GM21717 (cell line): ENCODE measurements at regions not wholly inside any gene's neighbourhood (a gene's known extent, or its start where the extent isn't known, plus 50 kb on each side); places are given as distances from the start of the nearest gene placed in this dataset.
"Not testable (repeated sequence)": the region's sequence is repeated elsewhere in the genome, so short reads cannot be mapped to it uniquely, and the experiment has no call there.

Source experiments
- ATAC-seq: cut with Tn5 transposase; IDR thresholded peaks from one replicate; pipeline ENCODE4 v1.9.1; 2021; ENCODE audit warnings: mild to moderate bottlenecking, moderate library complexity; ENCODE audit not compliant: unreplicated experiment

DNA sequence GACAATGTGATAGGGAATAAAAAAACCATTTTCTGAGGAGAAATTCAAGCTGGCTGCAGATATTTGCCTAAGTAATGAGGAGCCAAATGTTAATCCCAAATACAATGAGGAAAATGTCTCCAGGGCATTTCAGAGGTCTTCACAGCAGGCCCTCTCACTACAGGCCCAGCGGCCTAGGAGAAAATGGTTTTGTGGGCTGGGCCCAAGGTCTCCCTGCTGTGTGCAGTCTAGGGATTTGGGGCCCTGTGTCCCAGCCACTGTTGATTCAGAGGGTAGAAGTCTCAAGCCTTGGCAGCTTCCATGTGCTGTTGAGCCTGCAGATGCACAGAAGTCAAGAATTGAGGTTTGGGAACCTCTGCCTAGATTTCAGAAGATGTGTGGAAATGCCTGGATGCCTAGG lies 778.7 kb downstream of the CENPC start:
- ATAC-seq = no peak

DNA sequence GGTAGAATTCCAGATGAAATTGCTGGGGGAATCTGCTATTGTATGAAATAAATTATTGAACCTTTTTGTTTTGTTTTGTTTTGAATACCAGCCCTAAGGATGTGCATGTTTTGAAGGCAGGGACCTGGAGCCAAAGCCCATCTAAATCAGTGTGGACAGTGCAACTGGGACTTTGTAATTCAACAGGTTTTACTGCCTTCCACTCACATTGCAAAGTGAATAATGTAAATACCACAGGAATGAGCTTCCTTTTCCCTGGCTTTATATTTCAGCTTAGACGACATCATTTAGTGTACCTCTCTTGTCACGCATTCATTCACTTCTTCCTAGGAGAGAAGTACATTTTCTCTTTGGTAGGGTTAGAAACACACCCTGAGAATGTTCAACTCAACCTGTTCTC lies 795.0 kb downstream of the CENPC start:
- ATAC-seq = no peak

DNA sequence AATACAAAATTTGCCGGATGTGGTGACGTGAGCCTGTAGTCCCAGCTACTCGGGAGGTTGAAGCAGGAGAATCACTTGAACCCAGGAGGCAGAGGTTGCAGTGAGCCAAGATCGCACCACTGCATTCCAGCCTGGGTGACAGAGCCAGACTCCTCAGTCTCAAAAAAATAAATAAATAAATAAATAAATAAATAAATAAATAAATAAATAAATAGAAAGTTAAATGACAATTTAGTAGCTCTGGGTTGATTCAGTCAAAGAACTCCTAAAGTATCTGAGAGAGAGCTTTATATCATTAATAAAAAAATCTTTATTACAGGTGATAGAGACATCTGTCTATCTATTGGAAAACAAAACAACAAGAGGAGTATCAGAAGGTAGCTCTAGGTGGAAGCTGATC lies 798.4 kb downstream of the CENPC start:
- ATAC-seq = not testable (repeated sequence)

DNA sequence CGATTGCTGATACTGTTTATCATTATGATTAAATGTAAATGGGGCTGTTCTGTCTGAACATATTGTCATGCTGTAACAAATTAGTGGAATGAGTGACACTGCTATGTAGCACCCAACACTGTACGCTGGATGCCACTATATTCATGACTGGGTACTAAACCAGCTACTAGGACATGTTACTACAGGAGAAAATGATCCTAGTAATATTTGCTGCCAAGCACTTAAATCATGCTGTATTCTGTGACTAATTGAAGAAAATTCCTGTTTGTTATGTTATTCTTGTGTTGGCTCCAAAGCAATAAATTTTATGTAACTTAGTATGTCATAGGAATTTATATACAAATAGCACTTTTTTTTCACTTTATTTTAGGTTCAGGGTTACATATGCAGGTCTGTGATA lies 804.2 kb downstream of the CENPC start:
- no peak for ATAC-seq

DNA sequence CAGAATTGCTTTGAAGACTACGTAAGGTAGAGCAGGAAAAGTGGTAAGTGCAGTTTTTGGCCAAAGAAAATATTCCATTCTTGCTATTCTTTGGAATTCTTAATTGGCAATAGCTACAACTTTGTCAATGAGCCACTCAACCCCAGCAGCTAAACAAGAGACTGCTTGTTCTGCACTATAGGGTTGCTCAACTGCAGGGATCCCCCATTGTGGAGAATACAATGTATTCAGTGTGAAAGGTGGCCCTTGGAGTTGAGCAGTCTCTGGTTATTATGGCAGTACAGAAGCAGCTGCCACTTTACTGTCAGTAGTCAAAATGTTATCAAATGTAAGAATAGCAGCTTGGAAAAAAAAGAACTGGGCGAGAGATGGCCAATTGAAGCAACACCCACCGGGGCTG lies 808.7 kb downstream of the CENPC start:
- no peak for ATAC-seq

DNA sequence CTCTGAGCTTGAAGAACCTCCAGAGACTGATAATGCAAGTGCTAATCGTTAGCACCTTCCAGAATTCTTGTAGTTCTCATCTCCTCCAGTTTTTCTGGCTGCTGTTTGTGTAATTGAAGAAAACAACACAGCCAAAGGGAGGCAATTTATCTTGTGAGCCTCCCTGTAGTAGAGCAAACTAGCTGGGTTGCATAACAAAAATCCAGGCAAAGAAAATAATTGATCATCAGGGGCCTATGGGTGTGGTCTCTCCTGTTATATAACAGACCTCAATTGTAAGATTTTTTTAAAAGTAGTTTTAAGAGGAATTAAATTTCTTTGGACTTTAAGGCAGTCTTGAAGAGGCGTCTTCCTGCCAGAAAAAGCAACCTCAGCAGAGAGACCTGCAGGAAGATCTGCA lies 817.0 kb downstream of the CENPC start:
- no peak for ATAC-seq

DNA sequence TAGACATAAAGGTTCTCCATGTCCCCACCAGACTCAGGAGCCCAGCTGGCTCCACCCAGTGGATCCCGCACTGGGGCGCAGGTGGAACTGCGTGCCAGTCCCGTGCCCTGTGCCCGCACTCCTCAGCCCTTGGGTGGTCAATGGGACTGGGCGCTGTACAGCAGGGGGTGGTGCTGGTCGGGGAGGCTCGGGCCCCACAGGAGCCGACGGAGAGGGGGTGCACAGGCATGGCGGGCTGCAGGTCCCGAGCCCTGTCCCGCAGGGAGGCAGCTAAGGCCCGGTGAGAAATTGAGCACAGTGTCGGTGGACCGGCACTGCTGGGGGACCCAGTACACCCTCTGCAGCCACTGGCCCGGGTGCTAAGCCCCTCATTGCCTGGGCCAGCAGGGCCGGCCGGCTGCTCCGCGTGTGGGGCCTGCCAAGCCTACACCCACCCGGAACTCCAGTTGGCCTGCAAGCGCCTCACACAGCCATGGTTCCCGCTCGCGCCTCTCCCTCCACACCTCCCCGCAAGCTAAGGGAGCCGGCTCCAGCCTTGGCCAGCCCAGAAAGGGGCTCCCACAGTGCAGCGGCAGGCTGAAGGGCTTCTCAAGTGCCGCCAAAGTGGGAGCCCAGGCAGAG lies 832.9 kb downstream of the CENPC start:
- not testable (repeated sequence) for ATAC-seq

DNA sequence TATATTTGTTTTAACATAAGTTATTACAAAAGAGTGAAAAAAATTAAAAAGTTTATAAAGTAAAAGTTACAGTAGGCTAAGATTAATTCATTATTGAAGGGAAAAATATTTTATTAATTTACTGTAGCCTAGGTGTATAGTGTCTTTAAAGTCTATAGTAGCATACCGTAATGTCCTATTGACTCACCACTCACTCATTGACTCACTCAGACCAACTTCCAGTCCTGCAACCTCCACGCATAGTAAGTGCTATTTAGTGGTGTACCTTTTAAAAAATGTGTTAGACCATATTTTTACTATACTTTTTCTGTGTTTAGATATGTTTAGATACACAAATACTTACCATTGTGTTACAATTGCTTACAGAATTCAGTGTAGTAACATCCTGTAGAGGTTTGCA lies 841.1 kb downstream of the CENPC start:
- no peak for ATAC-seq

DNA sequence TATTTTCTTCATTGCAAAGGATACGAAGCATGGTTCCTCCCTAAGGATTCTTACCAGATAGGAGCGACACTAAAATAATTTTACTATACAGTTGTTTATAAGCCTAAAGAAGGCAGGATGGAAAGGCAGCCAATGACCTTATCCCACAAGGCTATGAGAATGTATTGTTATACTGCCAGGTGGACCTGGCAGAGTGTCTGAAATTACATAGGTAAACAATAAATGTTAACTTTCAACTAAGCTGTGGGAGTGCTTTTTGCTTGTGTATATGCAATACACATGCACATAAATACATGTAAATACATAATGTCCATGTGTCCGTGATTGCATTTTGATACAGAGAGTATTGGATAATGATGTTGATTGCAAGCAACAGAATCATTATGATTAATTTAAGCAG lies 850.6 kb downstream of the CENPC start:
- ATAC-seq = no peak

DNA sequence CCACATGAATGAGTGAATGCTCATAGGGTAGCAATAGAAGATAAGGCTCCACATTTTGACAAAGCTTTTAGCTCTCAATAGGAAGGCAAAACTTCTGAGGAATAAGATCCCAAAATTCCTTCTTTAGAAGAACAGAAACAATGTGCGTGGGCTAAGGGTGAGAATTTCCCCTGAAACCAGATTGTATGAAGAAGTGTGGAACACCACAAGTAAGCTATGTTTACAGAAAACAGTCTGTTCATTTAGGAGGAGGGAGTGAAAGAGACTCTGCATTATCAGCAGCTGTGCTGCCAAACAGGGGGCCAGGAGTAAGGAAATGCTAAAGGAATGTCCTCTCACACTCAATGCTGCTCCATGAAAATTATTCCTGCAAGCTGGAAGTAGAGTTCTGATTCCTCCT lies 851.6 kb downstream of the CENPC start:
- no peak for ATAC-seq

DNA sequence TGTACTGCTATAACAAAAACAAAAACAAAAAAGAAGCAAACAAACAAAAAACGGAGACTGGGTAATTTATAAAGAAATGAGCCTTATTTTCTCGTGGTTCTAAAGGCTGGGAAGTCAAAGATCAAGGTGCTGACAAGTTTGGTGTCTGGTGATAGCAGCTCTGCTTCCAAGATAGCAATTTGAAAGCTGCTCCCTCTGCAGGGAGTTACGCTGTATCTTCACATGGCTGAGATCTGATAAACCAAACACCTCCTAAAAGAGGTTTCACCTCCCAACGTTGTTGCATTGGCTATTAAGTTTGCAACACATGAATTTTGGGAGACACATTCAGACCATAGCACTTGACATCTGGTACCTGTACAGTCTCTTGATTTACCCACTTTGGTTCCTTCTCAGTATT lies 854.2 kb downstream of the CENPC start:
- ATAC-seq = no peak

DNA sequence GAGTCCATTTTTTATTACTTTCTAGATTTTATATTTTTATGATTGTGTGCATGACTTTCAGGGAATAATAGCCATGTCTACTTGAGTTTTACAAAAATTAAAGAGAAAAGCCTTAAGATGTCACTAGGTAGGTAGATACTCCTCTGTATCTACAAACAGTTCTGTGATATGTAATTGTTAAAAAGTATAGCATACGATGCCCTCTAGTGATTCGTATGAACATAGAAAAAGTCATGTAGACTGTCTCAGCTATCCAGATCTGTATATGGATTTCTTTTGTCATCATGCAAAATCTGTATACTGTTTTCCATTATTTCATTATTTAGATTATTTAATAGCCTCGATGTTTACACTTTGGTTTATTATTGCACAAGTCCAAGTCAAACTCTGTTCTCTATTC lies 856.6 kb downstream of the CENPC start:
- ATAC-seq = no peak

DNA sequence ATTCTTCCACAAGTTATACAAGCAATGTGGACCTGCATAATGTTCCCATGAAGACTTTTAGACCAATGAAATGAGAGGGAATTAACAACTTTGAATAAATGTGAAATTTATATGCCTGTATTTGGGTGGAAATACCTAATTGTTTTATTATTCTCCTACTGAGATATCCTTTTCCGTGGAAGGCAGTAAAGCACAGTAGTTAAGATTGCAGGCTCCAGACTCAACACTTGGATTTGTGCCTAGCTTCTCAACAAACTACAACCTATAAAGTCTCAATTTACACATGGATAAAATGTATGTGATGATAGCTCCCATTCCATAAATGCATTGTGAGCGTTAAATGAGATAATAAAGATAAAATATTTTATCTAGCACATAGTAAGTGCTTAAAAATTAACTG lies 857.8 kb downstream of the CENPC start:
- no peak for ATAC-seq

DNA sequence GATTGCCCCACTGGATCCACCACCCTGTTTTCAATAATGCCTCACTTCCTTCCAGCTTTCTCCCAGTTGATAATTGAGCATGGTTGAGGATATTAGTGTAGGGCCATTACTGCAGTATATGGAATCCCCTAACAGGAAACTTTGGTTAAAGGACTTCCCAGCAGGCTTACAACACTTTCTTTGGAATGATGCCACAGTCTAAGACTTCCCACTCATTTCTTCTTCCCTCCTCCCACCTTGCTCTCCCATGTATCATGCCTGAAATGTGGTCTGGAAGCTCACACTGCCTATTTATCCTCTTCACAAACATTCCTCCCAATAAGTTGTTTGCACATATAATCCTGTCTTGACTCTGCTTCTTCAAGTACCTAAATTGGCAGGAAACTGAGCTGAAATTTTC lies 863.3 kb downstream of the CENPC start:
- ATAC-seq = no peak

DNA sequence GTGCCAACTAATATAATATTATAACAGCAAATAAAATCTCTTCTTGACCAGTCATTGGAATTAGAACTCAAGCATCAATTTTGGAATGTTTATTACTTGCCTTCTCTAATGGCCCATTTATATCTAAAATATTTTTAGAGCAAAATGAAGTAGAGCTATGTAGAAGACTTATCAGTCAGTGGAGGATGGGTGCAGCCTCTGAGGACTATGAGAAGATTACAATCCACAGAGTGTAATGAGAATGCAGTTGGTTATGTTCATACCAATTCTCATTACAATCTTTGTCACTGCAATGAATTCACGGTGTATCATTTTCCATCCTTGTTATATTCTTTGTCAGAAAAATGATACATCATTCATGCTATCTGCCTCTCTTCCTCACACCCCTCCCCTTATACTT lies 878.1 kb downstream of the CENPC start:
- ATAC-seq = no peak

DNA sequence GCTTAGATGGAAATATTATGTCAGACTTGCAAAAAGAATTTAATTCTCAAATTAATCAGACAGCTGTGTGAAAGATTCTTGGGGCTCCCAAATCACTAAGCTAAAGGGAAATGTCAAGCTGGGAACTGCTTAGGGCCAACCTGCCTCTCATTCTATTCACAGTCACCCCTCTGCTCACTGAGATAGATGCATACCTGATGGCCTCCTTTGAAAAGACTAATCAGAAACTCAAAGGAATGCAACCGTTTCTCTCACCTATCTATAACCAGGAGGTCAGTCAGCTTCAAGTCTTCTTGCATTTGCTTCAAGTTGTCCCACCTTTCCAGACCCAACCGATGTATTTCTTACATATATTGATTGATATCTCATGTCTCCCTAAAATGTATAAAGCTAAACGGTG lies 882.7 kb downstream of the CENPC start:
- no peak for ATAC-seq

DNA sequence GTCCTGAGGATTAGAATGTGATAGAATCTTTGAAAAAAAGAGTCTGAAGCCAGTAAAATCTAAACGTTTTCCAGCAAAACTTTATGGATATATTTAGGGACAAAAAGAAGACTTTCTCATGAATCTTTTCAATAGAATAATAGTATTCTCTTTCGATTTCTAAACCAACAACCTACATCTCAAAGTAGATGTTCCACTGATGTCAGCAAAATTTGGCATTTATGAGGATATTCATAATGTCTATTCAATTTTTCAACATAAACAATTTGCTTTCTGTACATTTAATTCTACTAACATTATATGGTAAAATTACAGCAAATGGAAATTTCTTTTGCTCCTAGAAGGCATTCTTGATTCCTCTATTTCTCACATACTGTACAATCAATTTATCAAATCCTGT lies 886.5 kb downstream of the CENPC start:
- no peak for ATAC-seq

DNA sequence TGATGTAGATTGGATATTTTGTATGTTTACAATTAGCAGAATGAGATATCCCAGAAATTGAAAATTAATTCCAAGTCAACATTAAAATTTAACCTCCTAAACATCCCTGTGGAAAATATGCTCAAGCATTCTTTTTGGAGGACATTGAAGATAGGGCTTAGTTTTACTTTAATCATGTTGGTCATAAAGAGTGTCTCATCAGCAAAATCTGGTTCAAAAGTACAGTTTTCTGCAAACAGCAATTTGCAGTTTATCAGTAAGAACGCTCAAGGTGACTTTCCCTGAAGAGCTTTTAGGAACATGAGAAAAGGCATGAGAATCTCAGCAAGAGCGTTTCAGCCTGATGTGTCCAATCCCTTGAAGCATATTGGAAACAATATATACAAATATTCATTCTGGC lies 889.8 kb downstream of the CENPC start:
- no peak for ATAC-seq

DNA sequence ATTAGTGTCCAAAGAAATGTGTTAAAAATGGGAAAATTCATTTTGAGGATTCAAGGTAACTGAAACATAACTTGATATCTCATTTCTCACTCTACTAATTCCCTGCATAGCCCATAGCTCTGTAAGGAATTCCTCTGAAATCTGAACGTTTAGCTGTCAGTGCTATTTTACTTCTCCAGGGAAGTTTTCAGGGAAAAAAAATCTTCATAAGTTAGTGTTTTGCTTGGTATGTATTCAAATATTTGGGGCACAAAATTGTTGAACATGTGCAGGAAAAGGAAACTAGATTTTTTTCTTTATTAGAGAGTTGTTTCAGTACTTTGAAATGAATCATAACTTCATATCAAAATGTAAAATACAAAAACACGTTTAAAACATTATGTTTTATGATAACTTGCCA lies 891.4 kb downstream of the CENPC start:
- ATAC-seq = no peak

DNA sequence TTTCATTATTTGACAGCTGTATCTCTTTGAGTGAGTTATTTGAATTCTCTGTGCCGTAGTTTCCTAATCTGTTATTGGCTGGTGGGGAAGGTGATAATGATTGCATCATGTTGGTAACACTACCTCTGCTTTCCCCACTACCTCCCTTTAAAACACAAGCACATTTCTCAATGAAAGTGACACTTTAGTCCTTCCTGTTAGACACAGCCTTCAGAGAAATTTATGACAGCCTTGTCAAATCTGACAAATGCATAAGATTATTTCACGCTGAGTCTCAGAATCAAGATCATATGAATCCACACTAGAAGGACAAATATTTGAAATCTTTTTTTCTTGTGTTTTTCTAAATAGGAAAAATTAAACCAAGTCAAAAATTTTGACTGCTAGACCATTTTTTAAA lies 896.1 kb downstream of the CENPC start:
- no peak for ATAC-seq

DNA sequence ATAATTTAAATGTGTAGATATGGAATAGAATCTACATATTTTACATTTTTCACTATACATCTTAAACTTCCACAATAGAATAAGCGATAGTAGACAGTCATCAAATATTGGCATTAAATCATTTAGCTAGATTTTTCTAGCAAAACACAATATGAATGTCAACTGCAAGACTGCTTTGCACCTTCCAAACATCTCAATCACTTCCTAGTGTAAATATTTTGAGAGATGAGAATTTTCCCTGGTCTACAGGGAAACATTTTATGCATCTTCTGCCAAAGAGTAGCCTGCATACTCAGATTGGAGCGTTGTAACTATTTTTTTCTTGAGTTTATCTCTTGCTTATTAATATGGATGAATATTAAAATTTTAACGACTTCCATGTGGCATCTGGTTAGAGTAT lies 897.4 kb downstream of the CENPC start:
- no peak for ATAC-seq

DNA sequence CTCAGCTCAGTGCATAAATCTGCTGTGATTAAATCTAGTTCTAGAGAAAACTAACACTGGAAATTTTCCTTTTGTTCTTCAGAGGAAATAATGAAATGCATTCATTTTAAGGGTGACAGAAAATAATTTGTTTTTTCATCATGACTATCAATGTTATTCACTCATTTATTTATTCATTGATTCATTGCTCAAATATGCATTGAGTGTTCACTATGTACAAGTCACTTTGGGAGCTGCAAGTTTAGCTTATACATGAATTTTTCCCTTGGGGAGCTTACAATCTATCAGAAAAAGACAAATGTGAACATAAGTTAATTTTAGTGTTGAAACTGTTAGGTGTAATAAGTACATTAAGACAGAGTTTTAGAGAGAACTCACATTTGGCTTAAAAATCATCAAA lies 897.8 kb downstream of the CENPC start:
- ATAC-seq = no peak

DNA sequence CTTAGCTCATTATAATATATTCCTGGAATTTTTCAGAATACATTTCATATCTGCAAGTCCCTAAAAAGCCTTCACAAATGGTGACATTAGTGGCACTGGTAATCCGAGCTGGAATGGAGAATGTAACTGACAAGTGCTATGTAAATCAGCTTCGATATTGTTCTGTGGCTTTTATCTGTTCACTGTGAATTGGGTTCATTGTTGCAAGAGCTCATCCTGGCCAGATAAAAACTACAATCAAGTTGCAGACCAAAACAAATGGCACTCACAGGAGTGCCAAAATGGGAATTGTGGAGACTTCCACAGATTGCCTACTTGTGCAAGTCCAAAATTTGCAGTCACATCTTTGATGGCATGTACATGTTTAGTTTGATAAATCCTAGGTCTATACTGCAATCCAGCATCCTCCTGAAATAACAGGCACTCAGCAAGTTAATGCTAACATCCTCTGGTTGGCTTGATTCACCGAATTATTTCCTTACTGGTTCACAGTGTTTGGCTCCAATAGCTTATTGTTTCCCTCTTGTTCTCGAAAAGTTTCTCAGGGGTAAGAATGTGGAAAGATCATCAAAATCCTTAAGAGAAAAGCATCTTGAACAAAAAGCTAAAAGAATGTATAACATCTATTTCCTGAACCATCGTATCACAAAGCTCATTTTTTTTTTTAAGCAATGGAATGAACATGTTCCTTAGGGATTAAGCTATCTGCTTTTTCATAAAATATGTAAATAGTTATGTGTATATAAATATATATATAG lies 904.9 kb downstream of the CENPC start:
- ATAC-seq = no peak
